Uterus (tissue), 3 donors: ENCODE measurements at regions not wholly inside any gene's neighbourhood (a gene's known extent, or its start where the extent isn't known, plus 50 kb on each side); places are given as distances from the start of the nearest gene placed in this dataset.
"Not testable (repeated sequence)": the region's sequence is repeated elsewhere in the genome, so short reads cannot be mapped to it uniquely, and the experiment has no call there.

ENCODE experiments used
- DNase-seq, 2 donors: peaks; one replicate each; pipeline ENCODE4 v3.0.0-alpha.2; 2019 to 2020
- H3K27ac ChIP-seq, 2 donors: fragments of 200-600 bp; sonication (generic); 1 replicate in 1 of 2; 2 replicates in 1 of 2; pipeline ENCODE4 v1.5.1; 2016 to 2018
- H3K27me3 ChIP-seq, 2 donors: fragments of 200-600 bp; sonication (generic); one replicate each; pipeline ENCODE4 v1.5.1; 2018 to 2019; ENCODE audit warnings: control low read depth in 1 of 2
- H3K36me3 ChIP-seq, 2 donors: fragments of 200-600 bp; sonication (generic); one replicate each; pipeline ENCODE4 v1.5.1; 2019; ENCODE audit warnings: control low read depth in 1 of 2
- H3K4me1 ChIP-seq, 2 donors: fragments of 200-600 bp; sonication (generic); one replicate each; pipeline ENCODE4 v1.5.1; 2018 to 2019; ENCODE audit warnings: control low read depth in 1 of 2
- H3K4me3 ChIP-seq, 2 donors: fragments of 200-600 bp; sonication (generic); 1 replicate in 1 of 2; 2 replicates in 1 of 2; pipeline ENCODE4 v1.5.1; 2018 to 2019; ENCODE audit warnings: mild to moderate bottlenecking in 1 of 2
- H3K9me3 ChIP-seq, 2 donors: fragments of 200-600 bp; sonication (generic); one replicate each; pipeline ENCODE4 v1.5.1; 2019; ENCODE audit warnings: control low read depth in 1 of 2
- CTCF ChIP-seq, 4 experiments: fragments of 200-600 bp in 2 of 4; fragments of 450-650 bp in 2 of 4; sonication (generic) in 2 of 4; IDR thresholded peaks; one replicate each; pipeline ENCODE4 v1.5.1; 2016 to 2019; ENCODE audit warnings: antibody characterized with exemption in 4 of 4, mild to moderate bottlenecking in 2 of 4, moderate library complexity in 1 of 4
- POLR2A ChIP-seq, 2 donors: fragments of 450-650 bp; IDR thresholded peaks; one replicate each; pipeline ENCODE4 v1.6.1; 2016; ENCODE audit warnings: antibody characterized with exemption in 2 of 2, mild to moderate bottlenecking in 1 of 2, moderate library complexity in 1 of 2
- intact Hi-C: fragments of 100-400 bp; cut with DNase I; formaldehyde crosslinking; loops from one replicate; pipeline ENCODE4 v1.15.1; 2023; ENCODE audit warnings: low total_unique reads
- donor health status: DM: yes; HTN: yes; CAD: no.

GRCh38 chr6:125623085-125623484, 126.3 kb upstream of the HEY2 start:
- intact Hi-C loops = no loop called here
- TF ChIP-seq POLR2A (IDR thresholded peaks at IDR 0.05) (no peak), CTCF (IDR thresholded peaks at IDR 0.05) (no peak)
- Histone ChIP-seq H3K27me3 (no peaks in the 10 kb centered on the region), H3K36me3 (no peaks in the 10 kb centered on the region), H3K27ac (no peak overlapping the region), H3K4me3 (no peak overlapping the region), H3K4me1 (no peaks in the 10 kb centered on the region), H3K9me3 (no peaks in the 10 kb centered on the region)
- no peak for DNase-seq

DNA sequence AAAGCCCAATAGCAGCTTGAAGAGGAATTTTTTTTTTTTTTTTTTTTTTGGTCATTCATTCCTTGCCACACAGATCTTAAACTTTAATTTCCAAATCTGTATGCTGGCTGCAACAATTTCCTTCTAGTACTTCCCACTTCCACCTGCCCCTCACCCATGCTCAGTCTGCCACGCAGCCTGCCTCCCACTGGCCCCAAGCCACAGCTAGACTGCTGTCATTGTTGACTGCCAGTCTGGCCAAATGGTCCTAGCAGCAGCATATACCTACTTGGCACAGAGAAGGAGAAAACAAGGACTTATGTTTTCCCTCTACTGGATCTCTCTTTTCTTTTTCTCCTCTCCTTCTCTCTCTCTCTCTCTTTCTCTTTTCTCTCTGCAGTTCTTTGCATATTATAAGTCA, 118.3 kb upstream of the HEY2 start:
- no peak for DNase-seq
- no peaks in the 10 kb centered on the region for H3K4me1 ChIP-seq
- no peak overlapping the region for H3K4me3 ChIP-seq
- H3K9me3 ChIP-seq = no peaks in the 10 kb centered on the region
- H3K36me3 ChIP-seq = no peaks in the 10 kb centered on the region
- H3K27ac ChIP-seq = no peak overlapping the region
- intact Hi-C loops = no loop called here
- TF ChIP-seq CTCF (IDR thresholded peaks at IDR 0.05) (no peak), POLR2A (IDR thresholded peaks at IDR 0.05) (no peak)
- no peaks in the 10 kb centered on the region for H3K27me3 ChIP-seq

- intact Hi-C loops, H3K36me3 ChIP-seq, H3K27ac ChIP-seq, H3K4me1 ChIP-seq, H3K9me3 ChIP-seq, DNase-seq, H3K4me3 ChIP-seq, H3K27me3 ChIP-seq: not testable (repeated sequence)
These were observed 113.4 kb upstream of the HEY2 start for GRCh38 chr6:125636011-125636410.

GRCh38 chr6:125636671-125637070, 112.8 kb upstream of the HEY2 start:
- no peak for DNase-seq
- Histone ChIP-seq H3K27me3 (no peaks in the 10 kb centered on the region), H3K9me3 (no peaks in the 10 kb centered on the region), H3K36me3 (no peaks in the 10 kb centered on the region), H3K27ac (no peak overlapping the region), H3K4me1 (no peaks in the 10 kb centered on the region), H3K4me3 (no peak overlapping the region)
- intact Hi-C loops = no loop called here
- TF ChIP-seq CTCF (IDR thresholded peaks at IDR 0.05) (no peak), POLR2A (IDR thresholded peaks at IDR 0.05) (no peak)

DNA sequence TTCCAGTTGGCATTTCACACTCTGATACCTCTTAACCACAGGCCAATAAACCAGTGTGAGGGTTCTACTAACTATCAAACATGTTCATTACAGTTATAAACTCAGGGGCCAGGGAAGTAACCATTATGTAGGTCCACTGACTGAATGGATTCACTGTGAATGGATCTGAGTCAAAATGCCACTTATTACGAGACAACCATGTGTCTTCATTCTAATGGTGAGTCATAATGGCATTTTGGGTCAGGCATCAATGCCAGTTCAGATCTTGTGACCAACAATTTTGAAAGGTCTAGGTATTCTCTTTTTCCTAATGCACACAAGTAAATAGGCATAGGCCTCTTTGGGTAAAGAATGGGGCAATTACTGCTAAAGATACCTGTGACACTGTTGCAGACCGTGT, 112.2 kb upstream of the HEY2 start:
- Histone ChIP-seq H3K27me3 (no peaks in the 10 kb centered on the region), H3K36me3 (no peaks in the 10 kb centered on the region), H3K4me1 (no peaks in the 10 kb centered on the region), H3K4me3 (no peak overlapping the region), H3K9me3 (no peaks in the 10 kb centered on the region), H3K27ac (no peak overlapping the region)
- intact Hi-C loops = no loop called here
- DNase-seq = no peak
- TF ChIP-seq POLR2A (IDR thresholded peaks at IDR 0.05) (no peak), CTCF (IDR thresholded peaks at IDR 0.05) (no peak)

DNA sequence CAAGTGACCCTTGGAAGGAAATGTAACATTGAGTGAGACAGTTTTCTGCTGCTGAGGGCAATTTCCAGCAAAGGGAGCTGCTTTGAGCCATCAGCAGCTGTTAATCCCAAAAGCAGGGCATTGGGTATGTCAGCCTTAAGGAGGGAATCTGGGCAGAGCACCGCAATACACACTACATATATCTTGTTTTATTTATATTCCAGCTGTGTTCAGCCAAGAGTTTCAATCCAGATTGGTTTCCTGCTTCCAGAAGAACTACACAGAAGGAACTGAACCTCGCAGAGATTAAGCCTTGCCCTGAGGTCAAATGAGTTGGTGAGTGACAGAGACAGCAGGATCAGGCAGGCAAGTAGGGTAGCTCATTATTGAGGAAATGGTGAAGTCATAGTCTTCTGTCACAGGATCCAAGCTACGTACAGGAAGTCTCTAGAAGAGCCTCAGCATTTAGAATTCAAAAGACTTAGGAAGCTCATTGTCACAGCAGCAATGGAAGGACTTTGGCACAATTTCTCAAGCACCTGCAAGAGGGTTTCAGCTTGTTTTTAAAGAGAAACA, 109.9 kb upstream of the HEY2 start:
- intact Hi-C loops = no loop called here
- H3K27ac ChIP-seq = no peak overlapping the region

More for the DNA sequence above, 109.9 kb upstream of the HEY2 start:
- DNase-seq = no peak
- Histone ChIP-seq H3K4me1 (no peaks in the 10 kb centered on the region), H3K4me3 (no peak overlapping the region), H3K9me3 (no peaks in the 10 kb centered on the region), H3K27me3 (no peaks in the 10 kb centered on the region), H3K36me3 (no peaks in the 10 kb centered on the region)
- no peak for TF ChIP-seq POLR2A (IDR thresholded peaks at IDR 0.05)
- no peak for TF ChIP-seq CTCF (IDR thresholded peaks at IDR 0.05)
